Activated CD4-positive, alpha-beta T cell treated with anti-CD3 and anti-CD28 coated beads, Interleukin-2, amount 10 ng/mL, durations not matched to agents 24 days and 14 days (primary cell): ENCODE measurements at regions not wholly inside any gene's neighbourhood (a gene's known extent, or its start where the extent isn't known, plus 50 kb on each side); places are given as distances from the start of the nearest gene placed in this dataset.

Source experiments
- DNase-seq: peaks from one replicate; pipeline ENCODE4 v3.0.0; 2022
- H3K27ac Mint-ChIP-seq: one replicate; pipeline ENCODE4 v1.8.0; 2022; ENCODE audit warnings: mild to moderate bottlenecking, mixed read lengths
- H3K27me3 Mint-ChIP-seq: one replicate; pipeline ENCODE4 v1.8.0; 2022; ENCODE audit warnings: mixed read lengths
- H3K36me3 Mint-ChIP-seq: one replicate; pipeline ENCODE4 v1.8.0; 2022; ENCODE audit warnings: low read depth, mild to moderate bottlenecking, mixed read lengths
- H3K4me1 Mint-ChIP-seq: one replicate; pipeline ENCODE4 v1.8.0; 2021; ENCODE audit warnings: mixed read lengths
- H3K4me3 Mint-ChIP-seq: one replicate; pipeline ENCODE4 v1.8.0; 2022; ENCODE audit warnings: mild to moderate bottlenecking, moderate library complexity, mixed read lengths
- H3K9me3 Mint-ChIP-seq: one replicate; pipeline ENCODE4 v1.8.0; 2021; ENCODE audit warnings: mixed read lengths
- intact Hi-C: fragments of 100-400 bp; cut with micrococcal nuclease; formaldehyde crosslinking; loops from one replicate; pipeline ENCODE4 v1.15.1; 2023

DNA sequence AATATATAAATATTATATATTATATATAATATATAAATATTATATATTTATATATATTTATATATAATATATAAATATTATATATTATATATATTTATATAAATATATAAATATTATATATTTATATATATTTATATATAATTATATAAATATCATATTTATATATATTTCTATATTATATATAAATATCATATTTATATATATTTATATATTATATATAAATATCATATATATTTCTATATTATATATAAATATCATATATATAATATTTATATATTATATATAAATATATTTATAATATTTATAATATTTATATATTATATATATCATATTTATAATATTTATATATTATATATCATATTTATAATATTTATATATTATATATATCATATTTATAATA is 321.4 kb downstream of the CDH2 start:
- Mint-ChIP-seq H3K4me1 (no peaks in the 10 kb centered on the region), H3K4me3 (no peak overlapping the region), H3K9me3 (no peaks in the 10 kb centered on the region), H3K27ac (no peak overlapping the region), H3K27me3 (no peaks in the 10 kb centered on the region), H3K36me3 (no peaks in the 10 kb centered on the region)
- intact Hi-C loops, result no loop called here
- no peak for DNase-seq

DNA sequence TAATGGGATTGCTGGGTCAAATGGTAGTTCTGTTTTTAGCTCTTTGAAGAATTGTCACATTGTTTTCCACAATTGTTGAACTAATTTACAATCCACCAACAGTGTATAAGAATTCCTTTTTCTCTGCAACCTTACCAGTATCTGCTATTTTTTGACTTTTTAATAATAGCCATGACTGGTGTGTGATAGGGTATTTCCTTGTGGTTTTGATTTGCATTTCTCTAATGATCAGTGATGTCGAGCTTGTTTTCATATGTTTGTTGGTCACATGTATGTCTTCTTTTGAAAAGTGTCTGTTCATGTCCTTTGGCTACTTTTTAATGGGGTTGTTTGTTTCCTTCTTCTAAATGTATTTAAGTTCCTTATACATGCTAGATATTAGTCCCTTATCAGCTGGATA is 322.3 kb downstream of the CDH2 start:
- H3K4me3 Mint-ChIP-seq, result no peak overlapping the region
- no peaks in the 10 kb centered on the region for H3K36me3 Mint-ChIP-seq
- H3K27me3 Mint-ChIP-seq, result no peaks in the 10 kb centered on the region
- H3K9me3 Mint-ChIP-seq, result no peaks in the 10 kb centered on the region
- no peak for DNase-seq
- H3K4me1 Mint-ChIP-seq, result no peaks in the 10 kb centered on the region
- no peak overlapping the region for H3K27ac Mint-ChIP-seq
- intact Hi-C loops, result no loop called here

DNA sequence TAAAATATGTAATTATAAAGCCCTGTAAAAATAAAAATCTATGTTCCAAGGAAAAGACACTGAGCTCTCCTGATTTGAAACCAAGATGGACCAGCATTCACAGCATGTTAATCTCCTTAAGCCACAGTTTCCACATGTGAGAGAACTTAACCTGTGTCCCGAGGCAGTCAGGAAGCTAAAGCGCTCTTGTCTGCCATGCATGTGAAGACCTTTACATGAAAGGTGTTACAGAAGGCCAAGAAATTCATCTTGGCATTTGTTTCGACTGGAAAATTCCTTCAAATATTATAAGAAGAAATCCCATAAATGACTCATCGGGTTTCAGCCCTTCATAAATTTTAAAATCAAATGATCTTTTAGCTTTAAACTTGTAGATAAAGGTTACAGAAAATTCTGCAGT is 328.6 kb downstream of the CDH2 start:
- no peaks in the 10 kb centered on the region for H3K4me1 Mint-ChIP-seq
- H3K27me3 Mint-ChIP-seq, result no peaks in the 10 kb centered on the region
- intact Hi-C loops, result no loop called here
- no peak overlapping the region for H3K27ac Mint-ChIP-seq
- no peaks in the 10 kb centered on the region for H3K36me3 Mint-ChIP-seq
- H3K9me3 Mint-ChIP-seq, result peaks cover 5% of the 10 kb centered on the region
- no peak for DNase-seq
- no peak overlapping the region for H3K4me3 Mint-ChIP-seq

DNA sequence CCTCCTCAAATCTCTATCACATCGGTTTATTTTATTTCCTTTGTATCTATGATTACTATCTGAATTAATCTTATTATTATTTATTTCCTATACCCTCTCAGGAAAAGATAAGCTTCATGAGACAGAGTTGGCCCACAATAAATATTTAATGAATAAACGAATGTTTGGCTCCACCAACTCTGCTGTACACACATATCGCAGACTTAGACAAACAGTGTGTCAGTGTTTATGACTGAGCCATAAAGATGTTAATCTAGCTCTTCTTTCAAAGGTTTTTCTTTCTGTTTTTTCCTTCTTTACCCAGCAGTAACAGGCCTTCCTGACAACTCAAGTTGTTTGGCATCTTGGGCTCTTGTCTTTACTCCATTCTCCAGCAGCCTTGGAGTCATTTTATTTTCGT is 329.5 kb downstream of the CDH2 start:
- DNase-seq, result no peak
- H3K4me1 Mint-ChIP-seq, result no peaks in the 10 kb centered on the region
- no peak overlapping the region for H3K4me3 Mint-ChIP-seq
- intact Hi-C loops, result no loop called here
- H3K36me3 Mint-ChIP-seq, result no peaks in the 10 kb centered on the region
- peaks cover 5% of the 10 kb centered on the region for H3K9me3 Mint-ChIP-seq
- H3K27me3 Mint-ChIP-seq, result no peaks in the 10 kb centered on the region
- no peak overlapping the region for H3K27ac Mint-ChIP-seq

DNA sequence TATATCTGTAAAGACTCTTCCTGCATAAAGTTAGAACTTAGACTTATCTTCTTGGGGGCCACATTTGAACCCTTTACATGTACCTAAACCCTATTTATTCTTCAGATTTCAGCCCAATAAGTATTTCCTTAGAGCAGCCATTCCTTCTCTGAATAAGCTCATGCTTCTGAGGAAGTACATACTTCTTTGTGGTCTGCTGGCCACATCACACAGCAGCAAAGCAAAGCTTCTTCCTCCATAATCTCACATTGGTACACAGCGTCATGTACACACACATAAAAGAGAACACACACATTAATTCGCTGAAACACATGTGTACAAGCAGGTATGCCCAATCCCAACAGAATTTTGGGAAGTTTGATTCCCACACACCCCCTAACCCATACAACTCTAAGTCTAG is 331.0 kb downstream of the CDH2 start:
- H3K27me3 Mint-ChIP-seq, result no peaks in the 10 kb centered on the region
- H3K4me3 Mint-ChIP-seq, result no peak overlapping the region
- intact Hi-C loops, result no loop called here
- H3K36me3 Mint-ChIP-seq, result no peaks in the 10 kb centered on the region
- H3K4me1 Mint-ChIP-seq, result no peaks in the 10 kb centered on the region
- DNase-seq, result no peak
- peaks cover 5% of the 10 kb centered on the region for H3K9me3 Mint-ChIP-seq
- H3K27ac Mint-ChIP-seq, result no peak overlapping the region

DNA sequence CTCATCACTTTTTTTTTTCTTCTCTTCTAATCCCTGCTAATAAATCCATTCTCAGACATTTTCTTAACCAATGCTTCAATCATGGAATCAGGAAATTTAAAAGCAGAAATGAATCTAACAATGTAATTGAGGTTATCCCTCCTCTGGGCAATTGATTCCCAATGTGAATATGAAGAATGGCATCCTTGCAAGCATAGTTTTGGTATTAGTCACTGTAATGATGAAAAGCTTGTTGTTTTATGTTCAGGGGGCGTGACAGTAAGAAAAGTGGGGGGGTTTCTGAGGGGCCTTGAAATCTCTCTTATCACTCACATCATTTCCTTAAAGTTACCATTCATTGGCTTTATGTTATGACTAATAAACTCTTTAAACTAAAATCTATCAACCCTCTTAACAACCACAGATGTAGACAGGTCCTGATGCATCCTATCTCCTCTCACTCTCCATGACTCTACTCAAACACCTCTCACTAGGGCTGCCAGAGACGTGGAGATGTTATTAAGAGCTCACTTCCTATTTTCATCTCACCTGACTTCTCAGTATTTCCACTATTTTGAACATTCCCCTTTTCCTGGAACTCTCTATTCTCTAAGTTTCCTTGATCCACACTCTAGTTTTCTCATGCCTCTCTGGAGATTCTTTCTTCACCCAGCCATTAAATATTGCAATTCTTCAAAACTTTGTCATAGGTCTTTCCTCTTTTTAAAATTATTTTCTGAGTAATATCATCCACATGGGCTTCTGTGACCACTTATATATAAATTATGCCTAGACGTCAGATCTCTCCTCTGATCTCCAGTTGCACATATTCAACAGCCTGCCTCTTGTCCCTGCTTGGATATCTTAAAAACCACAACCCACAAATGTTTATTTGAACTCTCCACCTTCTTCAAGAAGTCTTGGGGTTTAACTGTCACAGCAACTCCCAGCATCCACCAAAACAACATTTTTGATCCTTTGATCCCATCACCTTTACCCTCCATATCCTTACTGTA is 332.9 kb downstream of the CDH2 start:
- DNase-seq, result no peak
- Mint-ChIP-seq H3K4me1 (no peaks in the 10 kb centered on the region), H3K36me3 (no peaks in the 10 kb centered on the region), H3K27me3 (no peaks in the 10 kb centered on the region), H3K9me3 (peaks cover 5% of the 10 kb centered on the region), H3K27ac (no peak overlapping the region), H3K4me3 (no peak overlapping the region)
- intact Hi-C loops, result no loop called here

DNA sequence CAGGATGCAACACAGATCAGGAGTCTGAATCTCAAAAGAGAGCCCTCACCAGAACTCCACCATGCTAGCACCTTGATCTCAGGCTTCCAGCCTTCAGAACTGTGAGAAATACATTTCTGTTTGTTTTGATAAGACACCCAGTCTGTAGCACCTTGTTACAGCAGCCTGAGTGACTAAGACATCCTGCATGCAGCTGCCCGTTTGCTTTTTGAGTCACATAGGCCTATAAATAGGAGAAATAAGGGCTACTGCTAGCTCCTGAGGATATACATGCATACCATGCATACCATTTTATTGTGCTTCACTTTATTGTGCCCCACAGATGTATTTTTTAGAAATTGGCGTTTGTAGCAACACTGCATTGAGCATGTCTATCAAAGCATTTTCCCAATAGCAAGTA is 337.8 kb downstream of the CDH2 start:
- intact Hi-C loops, result no loop called here
- H3K4me3 Mint-ChIP-seq, result no peak overlapping the region
- no peaks in the 10 kb centered on the region for H3K27me3 Mint-ChIP-seq
- no peaks in the 10 kb centered on the region for H3K36me3 Mint-ChIP-seq
- H3K27ac Mint-ChIP-seq, result no peak overlapping the region
- H3K9me3 Mint-ChIP-seq, result no peaks in the 10 kb centered on the region
- H3K4me1 Mint-ChIP-seq, result no peaks in the 10 kb centered on the region
- DNase-seq, result no peak

DNA sequence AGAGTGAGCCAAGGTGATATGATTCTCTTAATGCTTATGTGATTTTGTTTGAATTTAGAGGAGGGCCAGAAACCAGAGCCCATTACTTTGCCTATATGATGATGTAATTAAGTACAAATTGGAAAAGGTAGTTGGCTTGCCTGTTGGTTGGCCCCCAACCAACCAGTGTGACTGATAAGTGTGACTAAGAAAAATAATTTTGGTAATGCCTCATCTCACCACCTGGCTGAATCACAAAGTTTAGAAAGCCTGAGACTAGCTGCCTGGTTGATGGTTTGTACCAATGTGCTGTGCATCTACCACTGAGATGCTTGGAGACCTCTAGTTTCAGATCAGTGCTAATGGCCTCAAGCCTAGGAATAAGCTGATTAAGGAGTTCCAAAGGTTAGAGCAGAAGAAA is 338.7 kb downstream of the CDH2 start:
- no peaks in the 10 kb centered on the region for H3K4me1 Mint-ChIP-seq
- peaks cover 5% of the 10 kb centered on the region for H3K9me3 Mint-ChIP-seq
- H3K36me3 Mint-ChIP-seq, result no peaks in the 10 kb centered on the region
- no peaks in the 10 kb centered on the region for H3K27me3 Mint-ChIP-seq
- intact Hi-C loops, result no loop called here
- no peak for DNase-seq
- no peak overlapping the region for H3K27ac Mint-ChIP-seq
- H3K4me3 Mint-ChIP-seq, result no peak overlapping the region

DNA sequence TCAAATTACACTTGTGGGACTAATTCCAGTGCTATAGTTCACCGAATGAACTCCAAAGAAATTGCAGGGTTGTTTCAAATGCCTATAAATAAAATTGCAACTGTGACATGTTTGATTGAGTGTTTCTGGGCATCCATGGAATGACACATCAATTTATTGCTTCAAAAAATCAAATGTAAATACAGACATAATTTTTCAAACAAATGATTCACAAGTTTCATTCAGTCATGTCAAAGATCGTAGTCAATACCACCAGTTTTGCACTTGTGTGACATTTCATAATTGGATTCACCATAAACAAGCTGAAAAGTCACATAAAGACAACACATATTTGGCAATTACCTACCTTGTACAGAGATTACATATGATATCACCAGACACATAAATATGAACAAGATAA is 350.8 kb downstream of the CDH2 start:
- Mint-ChIP-seq H3K4me3 (no peak overlapping the region), H3K36me3 (no peaks in the 10 kb centered on the region), H3K27ac (no peak overlapping the region), H3K4me1 (no peaks in the 10 kb centered on the region), H3K9me3 (peaks cover 11% of the 10 kb centered on the region), H3K27me3 (no peaks in the 10 kb centered on the region)
- intact Hi-C loops, result no loop called here
- no peak for DNase-seq

DNA sequence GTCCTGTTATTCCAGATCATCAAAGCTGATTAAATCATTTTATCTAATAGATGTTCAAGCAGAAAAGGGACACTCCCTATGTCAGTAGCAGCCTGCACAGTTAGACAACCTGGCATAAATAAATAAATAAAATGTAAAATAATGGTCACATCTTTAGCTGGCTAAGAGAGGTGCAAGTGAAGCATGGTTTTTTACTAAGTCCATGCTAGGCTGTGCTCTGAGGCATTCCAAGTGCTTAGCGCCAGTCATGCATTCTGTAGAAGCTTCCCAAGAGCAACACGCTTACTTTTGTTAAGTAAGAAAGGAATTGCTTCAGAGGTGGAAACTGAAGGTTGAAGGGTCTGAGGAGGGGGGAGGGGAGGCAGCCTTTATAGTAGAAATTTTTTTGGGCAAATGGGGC is 351.2 kb downstream of the CDH2 start:
- H3K27ac Mint-ChIP-seq, result no peak overlapping the region
- no peak overlapping the region for H3K4me3 Mint-ChIP-seq
- no peaks in the 10 kb centered on the region for H3K36me3 Mint-ChIP-seq
- no peaks in the 10 kb centered on the region for H3K4me1 Mint-ChIP-seq
- intact Hi-C loops, result no loop called here
- DNase-seq, result no peak
- H3K9me3 Mint-ChIP-seq, result peaks cover 11% of the 10 kb centered on the region
- no peaks in the 10 kb centered on the region for H3K27me3 Mint-ChIP-seq

DNA sequence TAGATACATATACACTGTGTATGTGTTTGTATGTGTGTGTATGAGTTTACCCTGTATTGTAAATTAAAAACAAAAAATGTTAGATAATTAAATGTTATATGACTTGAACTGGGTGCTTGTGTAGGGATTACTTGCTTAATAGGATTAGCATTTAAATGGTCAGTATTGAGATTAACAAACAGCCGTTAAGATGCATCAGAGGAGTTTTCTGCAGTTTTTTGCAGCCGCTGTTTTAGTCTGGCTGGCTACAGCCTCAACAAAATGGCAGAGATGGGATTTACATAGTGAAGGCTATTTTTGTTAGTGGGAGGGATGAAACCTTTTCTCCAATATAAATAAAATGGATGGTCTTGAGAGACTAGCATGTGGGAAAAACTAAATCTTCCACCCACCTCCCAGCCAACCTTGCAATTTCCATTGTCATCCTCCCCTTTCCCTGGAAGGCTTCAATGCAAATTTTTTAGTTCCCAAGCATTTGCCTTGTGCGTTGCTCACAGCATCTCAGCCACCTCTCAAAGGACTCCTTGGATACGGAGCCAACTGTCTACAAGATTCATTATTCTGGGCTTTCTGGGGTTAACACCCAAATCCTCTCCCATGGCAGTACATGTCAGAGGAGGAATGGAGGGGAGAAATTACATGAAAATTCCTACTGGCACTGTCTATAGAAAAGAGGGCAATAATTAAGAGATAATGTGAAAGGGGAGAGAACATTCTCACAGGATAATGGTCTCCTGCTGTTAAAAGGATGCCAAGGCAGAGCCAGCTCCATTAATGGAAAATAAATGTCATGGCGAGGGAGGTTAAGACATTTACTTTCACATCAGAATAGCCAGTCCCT is 351.9 kb downstream of the CDH2 start:
- DNase-seq, result no peak
- Mint-ChIP-seq H3K4me3 (no peak overlapping the region), H3K36me3 (no peaks in the 10 kb centered on the region), H3K4me1 (no peaks in the 10 kb centered on the region), H3K27ac (no peak overlapping the region), H3K9me3 (peaks cover 11% of the 10 kb centered on the region), H3K27me3 (no peaks in the 10 kb centered on the region)
- intact Hi-C loops, result no loop called here

DNA sequence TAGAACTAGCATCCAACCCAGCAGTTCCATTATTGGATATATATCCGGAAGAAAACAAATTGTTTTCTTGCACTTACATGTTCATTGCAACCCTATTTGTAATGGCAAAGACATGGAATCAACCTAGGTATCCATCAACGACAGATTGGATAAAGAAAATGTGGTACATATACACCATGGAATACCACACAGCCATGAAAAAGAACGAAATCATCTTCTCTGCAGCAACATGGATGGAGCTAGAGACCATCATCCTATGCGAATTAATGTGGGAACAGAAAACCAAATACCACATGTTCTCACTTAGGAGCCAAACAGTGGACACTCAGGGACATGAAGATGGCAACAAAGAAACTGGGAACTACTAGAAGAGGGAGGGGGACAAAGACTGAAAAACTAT is 352.7 kb downstream of the CDH2 start:
- Mint-ChIP-seq H3K36me3 (no peaks in the 10 kb centered on the region), H3K27ac (no peak overlapping the region), H3K27me3 (no peaks in the 10 kb centered on the region), H3K4me3 (no peak overlapping the region), H3K4me1 (no peaks in the 10 kb centered on the region), H3K9me3 (peaks cover 13% of the 10 kb centered on the region)
- no peak for DNase-seq
- intact Hi-C loops, result no loop called here

DNA sequence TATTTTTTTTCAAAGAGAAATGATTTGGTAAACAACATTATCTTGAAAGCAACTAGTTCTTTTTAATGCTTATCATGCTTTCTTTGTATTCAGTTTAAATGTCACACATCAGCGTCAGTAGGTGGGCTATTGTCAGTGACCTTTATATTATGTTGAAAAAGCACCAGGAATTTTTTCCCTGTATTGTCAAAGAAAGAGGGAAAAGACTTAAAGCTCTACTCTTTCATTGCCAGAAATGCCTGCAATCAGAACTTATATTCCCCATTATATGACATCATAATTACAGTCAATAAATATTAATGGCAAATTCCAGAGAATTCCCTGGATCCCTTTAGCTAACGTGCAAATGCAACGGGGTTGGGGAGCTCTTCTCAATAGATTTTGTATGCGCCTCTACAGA is 353.9 kb downstream of the CDH2 start:
- peaks cover 15% of the 10 kb centered on the region for H3K9me3 Mint-ChIP-seq
- H3K27ac Mint-ChIP-seq, result no peak overlapping the region
- H3K4me1 Mint-ChIP-seq, result no peaks in the 10 kb centered on the region
- no peaks in the 10 kb centered on the region for H3K36me3 Mint-ChIP-seq
- intact Hi-C loops, result no loop called here
- H3K4me3 Mint-ChIP-seq, result no peak overlapping the region
- DNase-seq, result no peak
- no peaks in the 10 kb centered on the region for H3K27me3 Mint-ChIP-seq

DNA sequence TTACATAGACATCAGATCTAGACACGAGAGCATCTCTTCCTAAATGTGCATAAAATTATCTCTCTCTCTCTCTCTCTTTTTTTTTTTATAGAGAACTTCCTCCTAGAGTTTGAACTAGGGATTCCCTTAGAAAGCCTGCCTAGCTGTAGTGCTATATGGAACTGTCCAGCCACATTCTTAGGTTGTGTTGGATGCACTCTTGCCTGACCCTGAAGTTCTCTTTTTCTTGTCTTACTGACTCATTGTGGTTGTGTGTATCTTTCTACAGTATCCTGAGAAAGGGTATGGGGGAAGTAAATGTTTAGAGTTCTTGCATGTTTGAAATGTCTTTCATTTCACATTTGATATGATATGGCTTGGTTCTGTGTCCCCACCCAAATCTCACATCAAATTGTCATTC is 368.2 kb downstream of the CDH2 start:
- DNase-seq, result no peak
- intact Hi-C loops, result no loop called here
- Mint-ChIP-seq H3K9me3 (no peaks in the 10 kb centered on the region), H3K27ac (no peak overlapping the region), H3K27me3 (no peaks in the 10 kb centered on the region), H3K4me1 (no peaks in the 10 kb centered on the region), H3K36me3 (no peaks in the 10 kb centered on the region), H3K4me3 (no peak overlapping the region)
